GM19324 (cell line): ENCODE measurements at regions not wholly inside any gene's neighbourhood (a gene's known extent, or its start where the extent isn't known, plus 50 kb on each side); places are given as distances from the start of the nearest gene placed in this dataset.
"Not testable (repeated sequence)": the region's sequence is repeated elsewhere in the genome, so short reads cannot be mapped to it uniquely, and the experiment has no call there.

Source experiments
- ATAC-seq: cut with Tn5 transposase; IDR thresholded peaks from one replicate; pipeline ENCODE4 v1.9.1; 2021; ENCODE audit warnings: mild to moderate bottlenecking, moderate library complexity; ENCODE audit not compliant: unreplicated experiment, low FRiP score

DNA sequence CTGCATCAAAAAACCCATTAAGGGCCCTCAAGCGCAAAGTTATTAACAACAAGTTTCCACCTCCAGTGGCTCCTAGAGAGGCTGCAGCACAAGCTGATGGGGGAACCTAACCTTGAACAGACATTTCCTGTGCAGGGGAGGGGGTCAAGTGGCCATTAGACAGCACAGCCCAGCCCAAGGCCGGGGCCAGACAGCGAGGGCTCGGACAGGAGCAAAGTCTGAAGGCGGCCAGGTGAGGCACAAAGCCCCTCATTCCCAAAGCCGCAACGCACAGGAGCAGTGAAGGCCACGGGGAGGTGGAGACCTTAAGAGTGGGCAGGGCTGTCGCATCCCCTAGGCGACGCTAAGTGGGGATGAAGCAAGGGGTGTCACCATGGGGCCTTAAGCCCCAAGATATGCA lies 73.2 kb upstream of the ZNF746 start:
- ATAC-seq: no peak

DNA sequence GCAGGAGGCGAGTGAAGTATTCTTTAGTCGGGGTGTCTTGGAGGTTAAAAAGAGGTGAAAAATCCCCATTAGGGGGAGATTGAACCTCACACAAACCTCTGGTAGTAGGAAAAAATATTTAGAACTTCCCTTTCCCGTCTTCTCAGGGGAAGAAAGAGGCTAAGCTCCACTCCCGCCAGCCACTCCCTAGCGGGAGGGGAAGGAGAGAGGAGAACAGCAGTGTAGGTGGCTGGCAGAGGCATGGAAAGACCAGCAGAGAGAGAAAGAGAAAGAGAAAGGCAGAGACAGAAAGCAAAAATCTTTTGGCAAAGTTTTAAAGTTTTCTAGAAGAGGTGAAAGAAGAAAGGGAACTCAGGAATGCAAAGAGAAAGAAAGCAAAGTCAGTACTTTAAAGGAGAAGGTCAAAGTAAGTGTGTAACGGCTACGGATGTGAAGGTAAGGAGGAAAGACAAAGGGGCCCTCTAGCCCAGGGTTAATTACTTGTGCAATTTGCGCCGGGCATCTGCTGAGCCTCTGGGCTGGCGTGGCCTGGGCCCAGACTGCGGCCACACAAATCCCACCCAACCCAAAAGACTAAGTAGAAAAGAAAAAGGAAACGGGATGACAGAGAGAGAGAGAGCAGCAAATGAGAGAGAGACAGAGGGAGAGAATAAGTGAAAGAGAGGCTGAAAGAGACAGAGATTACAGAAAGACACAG lies 72.3 kb upstream of the ZNF746 start:
- ATAC-seq: no peak

DNA sequence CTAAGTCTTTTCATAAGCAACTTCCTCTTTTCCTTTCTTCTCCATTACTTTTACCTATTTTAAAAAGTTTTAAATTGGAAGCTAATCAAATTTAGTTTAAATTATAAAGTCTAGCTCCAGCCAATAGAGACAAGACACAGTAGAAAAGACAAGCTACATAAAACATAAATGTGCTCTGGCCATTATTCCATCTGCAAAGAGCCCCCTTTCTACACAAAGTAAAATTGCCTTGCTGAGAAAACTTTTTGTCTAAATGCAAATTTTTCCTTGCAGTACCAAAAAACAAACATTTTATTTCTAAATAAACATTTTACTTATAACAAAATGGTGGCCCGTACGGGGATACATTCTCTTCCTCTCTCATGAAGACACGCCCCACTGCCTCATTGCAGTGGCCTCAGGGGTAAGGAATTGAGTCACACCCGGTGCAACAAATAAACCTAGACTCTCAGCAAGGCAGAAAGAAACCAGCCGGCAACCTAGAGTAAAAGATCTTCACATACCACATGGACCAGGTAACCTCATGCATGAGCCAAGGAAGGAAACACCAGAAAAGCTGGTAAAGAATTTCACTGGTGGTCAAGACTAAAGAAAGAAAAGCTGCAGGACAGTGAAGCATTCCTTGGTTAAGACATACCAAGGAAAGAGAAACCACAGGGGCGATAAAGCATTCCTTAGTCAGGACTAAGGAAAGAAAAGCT lies 71.6 kb upstream of the ZNF746 start:
- no peak for ATAC-seq

DNA sequence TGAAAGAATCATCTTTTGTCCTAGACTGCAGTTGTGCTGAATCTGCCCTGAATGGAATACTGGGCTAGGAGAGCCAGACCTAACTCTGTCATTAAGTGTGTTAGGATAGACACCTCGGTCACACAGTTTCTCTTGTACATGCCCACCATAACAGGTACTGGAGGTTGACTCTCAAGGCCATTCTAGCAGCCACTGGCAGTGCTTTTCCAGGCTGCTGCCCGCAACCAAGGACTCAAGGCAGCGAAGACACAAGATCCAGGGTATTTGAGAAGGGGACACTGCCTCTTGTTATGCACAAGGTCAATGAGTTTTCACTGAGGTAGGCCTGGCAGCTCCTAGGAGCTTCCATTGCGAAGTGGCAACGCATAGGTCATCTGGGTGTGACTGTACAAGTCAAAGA lies 70.6 kb upstream of the ZNF746 start:
- no peak for ATAC-seq

DNA sequence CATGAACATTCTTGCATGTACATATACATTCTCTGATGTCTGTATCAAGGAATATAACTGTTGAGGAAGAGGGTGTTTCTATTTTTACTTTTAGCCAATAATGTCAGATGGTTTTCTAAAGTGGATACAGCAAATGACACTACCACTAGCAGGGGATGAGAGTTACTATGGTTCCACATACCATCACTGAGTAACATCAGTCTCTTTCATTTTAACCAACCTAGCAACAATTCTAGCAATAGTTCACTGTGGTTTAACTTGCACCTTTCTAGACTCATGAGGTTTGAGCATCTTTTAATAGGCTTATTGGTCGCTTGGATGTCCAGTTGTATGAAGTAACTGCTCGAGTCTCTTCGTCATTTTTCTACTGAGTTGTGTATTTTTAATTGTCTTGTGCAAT lies 68.5 kb upstream of the ZNF746 start:
- no peak for ATAC-seq

DNA sequence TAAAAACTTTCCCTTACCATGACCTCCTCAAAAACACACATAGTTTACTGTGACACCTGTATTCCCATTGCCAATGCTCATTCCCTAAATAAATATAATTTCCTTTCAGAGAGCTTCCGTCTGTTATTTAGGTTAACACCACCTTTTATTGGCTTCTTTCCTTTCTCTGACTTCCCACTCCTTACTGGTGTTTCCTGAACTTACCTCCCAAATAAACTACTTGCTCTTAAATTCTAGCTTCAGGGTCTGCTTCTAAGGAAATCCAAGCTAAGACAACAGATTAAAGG lies 67.4 kb upstream of the ZNF746 start:
- no peak for ATAC-seq

DNA sequence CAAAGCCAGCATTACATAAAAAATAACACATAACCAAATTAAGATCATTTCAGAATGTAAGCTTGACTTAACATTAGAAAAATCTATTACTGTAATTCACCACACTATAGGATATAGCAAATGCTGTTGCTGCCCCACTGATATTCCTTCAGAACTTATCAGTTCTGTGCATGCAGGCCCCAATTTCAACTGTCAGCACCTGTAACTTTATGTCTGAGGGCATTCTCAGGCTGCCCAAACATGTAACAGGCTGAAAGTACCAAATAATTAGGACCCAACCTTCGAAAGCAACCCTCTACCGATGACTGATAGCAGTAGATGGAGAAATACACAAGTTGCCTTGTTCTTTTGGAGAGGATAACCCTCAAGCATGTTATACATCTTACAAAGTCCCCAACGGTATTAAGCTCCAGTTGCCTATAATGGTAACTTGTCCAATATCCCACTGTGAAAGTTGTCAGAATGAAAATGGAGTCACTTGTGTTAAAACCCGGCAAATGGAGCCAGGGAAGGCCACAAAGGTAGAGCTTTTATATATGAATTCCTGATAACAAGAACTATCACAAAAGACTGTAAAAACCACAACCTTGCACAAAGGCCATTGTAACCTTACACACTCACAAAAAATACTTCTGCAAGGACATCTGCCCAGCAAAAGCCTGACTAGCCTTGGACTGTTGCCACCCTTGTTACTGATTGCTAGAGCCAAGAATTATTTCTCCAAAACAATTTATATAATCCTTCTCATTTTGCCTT lies 66.9 kb upstream of the ZNF746 start:
- ATAC-seq: no peak

DNA sequence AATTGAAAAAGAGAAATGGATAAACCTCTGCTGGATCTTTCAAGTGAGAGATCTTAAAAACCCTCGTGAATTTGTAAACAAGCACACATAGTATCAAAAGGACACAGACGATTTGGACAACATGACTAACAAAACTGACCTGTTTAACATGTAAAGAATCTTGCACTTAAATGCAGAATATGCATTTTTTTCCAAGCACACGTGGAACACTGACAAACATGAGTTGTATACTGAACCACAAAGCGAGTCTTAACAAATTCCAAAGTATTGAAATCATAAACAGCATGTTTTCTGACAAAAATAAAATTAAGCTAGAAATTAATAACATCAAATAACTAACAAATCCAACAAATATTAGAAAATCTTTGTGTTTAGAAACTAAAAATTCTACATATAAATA lies 65.0 kb upstream of the ZNF746 start:
- ATAC-seq: no peak

DNA sequence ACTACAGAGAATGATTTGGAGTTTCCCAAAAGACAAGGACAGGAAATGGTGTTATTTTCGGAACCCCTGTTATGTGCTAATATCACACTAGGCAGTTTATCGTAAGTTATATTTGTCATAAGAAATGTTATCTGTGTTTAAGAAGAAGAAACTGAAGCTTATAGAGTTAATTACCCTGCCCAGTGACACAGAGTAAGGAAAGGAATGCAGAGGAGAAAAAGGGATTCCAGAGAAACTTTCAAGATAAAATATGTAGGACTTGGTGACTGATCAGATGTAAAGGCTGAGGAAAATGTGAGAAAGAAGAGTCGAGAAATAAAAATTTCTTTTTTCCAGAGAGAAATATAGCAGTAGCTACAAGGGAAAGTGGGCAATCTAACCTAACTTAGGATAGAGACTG lies 63.5 kb upstream of the ZNF746 start:
- no peak for ATAC-seq

DNA sequence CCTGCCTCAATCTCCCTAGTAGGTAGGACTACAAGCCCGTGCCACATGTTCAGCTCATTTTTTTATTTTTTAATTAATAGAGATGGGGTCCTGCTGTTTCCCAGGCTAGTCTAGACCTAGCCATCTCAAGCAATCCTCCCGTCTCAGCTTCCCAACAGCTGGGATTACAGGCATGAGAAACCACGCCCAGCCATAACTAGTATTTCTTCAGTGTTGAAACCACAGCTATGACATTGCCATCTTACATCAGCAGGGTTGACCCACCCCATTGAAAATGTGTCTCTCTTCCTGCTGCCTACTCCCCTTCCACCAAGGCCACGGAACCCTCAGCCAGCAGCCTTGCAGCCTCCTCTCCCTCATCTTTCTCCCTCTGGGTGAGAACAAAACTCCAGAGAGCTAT lies 62.1 kb upstream of the ZNF746 start:
- ATAC-seq: no peak

DNA sequence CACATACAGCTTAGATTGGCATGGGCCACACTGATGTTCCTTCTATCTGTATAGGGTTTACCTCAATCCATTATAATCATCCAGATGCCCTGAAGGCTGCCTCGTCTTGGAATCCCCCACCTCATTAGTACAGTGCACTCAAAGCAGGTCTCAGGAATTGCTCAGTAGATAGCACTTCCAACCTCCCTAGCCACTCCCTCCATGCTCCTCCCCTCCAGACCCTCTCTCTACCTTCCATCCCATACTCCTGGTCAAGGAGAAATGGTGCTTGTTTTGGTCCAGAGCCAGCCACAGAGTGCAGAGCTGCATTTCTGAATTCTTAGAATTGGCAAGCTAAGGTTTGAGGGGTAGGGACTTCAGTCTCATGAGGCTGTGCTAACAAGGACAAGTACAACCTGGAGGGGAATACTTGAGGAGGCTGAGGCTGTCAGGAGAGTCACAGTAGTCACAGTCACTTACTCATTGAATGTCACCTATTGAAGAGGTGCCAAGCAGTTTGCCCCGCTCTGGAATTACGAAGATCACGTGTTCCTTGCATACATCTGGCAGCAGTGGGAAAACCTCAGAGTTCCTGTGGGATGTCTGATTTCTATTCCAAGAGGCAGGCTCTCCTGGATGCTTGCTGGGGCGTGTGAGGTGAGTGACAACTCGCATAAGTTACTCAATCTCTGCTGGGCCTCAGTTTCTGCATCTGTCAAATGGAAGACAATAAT lies 60.7 kb upstream of the ZNF746 start:
- ATAC-seq: no peak

DNA sequence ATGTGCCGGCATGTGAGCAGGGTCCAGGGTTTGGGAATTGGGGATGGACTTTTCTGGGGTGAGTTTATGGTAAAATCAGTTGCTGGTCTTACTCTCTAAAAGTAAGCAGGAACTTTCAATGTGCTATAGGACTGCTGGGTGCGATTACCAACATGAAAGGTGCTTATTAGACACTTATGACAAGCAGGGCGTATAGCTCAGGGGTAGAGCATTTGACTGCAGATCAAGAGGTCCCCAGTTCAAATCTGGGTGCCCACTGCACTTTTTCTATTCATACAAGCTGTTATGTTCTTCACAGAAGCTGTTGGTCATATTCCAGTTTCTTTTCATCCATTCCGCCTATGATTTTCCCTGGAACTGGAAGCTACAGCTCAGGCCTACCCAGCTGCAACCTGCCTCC lies 58.9 kb upstream of the ZNF746 start:
- not testable (repeated sequence) for ATAC-seq

DNA sequence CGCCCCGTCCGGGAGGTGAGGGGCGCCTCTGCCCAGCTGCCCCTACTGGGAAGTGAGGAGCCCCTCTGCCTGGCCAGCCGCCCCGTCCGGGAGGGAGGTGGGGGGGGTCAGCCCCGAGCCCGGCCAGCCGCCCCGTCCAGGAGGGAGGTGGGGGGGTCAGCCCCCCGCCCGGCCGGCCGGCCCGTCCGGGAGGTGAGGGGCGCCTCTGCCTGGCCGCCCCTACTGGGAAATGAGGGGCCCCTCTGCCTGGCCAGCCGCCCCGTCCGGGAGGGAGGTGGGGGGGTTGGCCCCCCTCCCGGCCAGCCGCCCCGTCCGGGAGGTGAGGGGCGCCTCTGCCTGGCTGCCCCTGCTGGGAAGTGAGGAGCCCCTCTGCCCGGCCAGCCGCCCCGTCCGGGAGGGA lies 57.2 kb upstream of the ZNF746 start:
- ATAC-seq: not testable (repeated sequence)

DNA sequence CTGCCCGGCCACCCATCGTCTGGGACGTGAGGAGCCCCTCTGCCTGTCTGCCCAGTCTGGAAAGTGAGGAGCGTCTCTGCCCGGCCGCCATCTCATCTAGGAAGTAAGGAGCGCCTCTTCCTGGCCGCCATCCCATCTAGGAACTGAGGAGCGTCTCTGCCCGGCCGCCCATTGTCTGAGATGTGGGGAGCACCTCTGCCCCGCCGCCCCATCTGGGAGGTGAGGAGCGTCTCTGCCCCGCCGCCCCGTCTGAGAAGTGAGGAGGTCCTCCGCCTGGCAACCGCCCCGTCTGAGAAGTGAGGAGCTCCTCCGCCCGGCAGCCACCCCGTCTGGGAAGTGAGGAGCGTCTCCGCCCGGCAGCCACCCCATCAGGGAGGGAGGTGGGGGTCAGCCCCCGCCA lies 56.4 kb upstream of the ZNF746 start:
- not testable (repeated sequence) for ATAC-seq

DNA sequence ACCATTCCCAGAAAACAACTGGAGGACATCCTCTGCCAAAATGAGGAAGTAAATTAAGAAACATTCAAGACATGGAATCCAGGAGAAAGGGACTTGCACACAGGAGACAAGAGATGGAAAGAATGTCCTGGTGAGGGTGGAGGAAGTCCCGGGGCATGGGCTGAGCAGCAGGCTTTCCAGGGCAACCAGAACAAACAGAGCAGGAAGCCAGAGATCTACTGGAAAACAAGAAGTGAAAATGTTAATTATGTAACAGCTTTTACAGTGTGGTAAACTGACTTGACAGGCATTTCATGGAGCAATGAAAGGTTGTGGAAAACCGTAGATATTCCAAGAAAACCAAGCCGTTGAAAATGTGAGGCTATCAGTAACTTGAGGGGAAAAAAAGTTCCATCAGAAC lies 55.2 kb upstream of the ZNF746 start:
- no peak for ATAC-seq
